Neural cell (in vitro differentiated cells): ENCODE measurements at regions not wholly inside any gene's neighbourhood (a gene's known extent, or its start where the extent isn't known, plus 50 kb on each side); places are given as distances from the start of the nearest gene placed in this dataset.

Experiments
- H2AFZ ChIP-seq: fragments of 200-600, 300-800 bp; sonication (generic), shearing (Covaris generic); 2 replicates; pipeline ENCODE4 v1.6.0; 2014; ENCODE audit warnings: low read depth, mild to moderate bottlenecking, antibody characterized with exemption, low read length, moderate library complexity
- H3F3A ChIP-seq: fragments of 200-600 bp; shearing (Covaris generic); 2 replicates; pipeline ENCODE4 v1.6.1; 2016; ENCODE audit warnings: mild to moderate bottlenecking, moderate library complexity, mixed read lengths, antibody characterized with exemption, low read length; ENCODE audit not compliant: insufficient read depth, poor library complexity, severe bottlenecking
- H3K27ac ChIP-seq: fragments of 200-600, 300-800 bp; sonication (generic), shearing (Covaris generic); 2 replicates; pipeline ENCODE4 v1.5.1; 2014; ENCODE audit warnings: mild to moderate bottlenecking, low read length, moderate library complexity
- H3K27me3 ChIP-seq: fragments of 300-800, 200-600 bp; sonication (generic), shearing (Covaris generic); 2 replicates; pipeline ENCODE4 v1.6.0; 2014; ENCODE audit warnings: mild to moderate bottlenecking, low read depth, low read length, moderate library complexity; ENCODE audit not compliant: insufficient read depth
- H3K36me3 ChIP-seq: fragments of 300-800, 200-600 bp; sonication (generic), shearing (Covaris generic); 2 replicates; pipeline ENCODE4 v1.5.1; 2014; ENCODE audit warnings: mild to moderate bottlenecking, antibody characterized with exemption, low read length, moderate library complexity; ENCODE audit not compliant: insufficient read depth
- H3K4me2 ChIP-seq: fragments of 300-800, 200-600 bp; sonication (generic), shearing (Covaris generic); 2 replicates; pipeline ENCODE4 v1.6.0; 2014; ENCODE audit warnings: mild to moderate bottlenecking, low read length
- H3K4me3 ChIP-seq: fragments of 300-800, 200-600 bp; sonication (generic), shearing (Covaris generic); 2 replicates; pipeline ENCODE4 v1.5.1; 2014; ENCODE audit warnings: mild to moderate bottlenecking, low read length, moderate library complexity
- H3K79me2 ChIP-seq: fragments of 200-600 bp; shearing (Covaris generic); replicated peaks from 2 replicates; pipeline ENCODE4 v1.6.0; 2014; ENCODE audit warnings: mild to moderate bottlenecking, low read length, moderate library complexity; ENCODE audit not compliant: insufficient read depth
- H3K9ac ChIP-seq: fragments of 300-800, 200-600 bp; sonication (generic), shearing (Covaris generic); 2 replicates; pipeline ENCODE4 v1.6.1; 2016; ENCODE audit warnings: mild to moderate bottlenecking, low read length, mixed read lengths
- H3K9me2 ChIP-seq: fragments of 200-600 bp; shearing (Covaris generic); 2 replicates; pipeline ENCODE4 v1.6.1; 2016; ENCODE audit warnings: mild to moderate bottlenecking, low read length, mixed read lengths; ENCODE audit not compliant: insufficient read depth
- H3K9me3 ChIP-seq: fragments of 200-600, 300-800 bp; sonication (generic), shearing (Covaris generic); 2 replicates; pipeline ENCODE4 v1.6.1; 2016; ENCODE audit warnings: mild to moderate bottlenecking, mixed run types, low read length, moderate library complexity, mixed read lengths
- H4K20me1 ChIP-seq: fragments of 200-600 bp; shearing (Covaris generic); 2 replicates; pipeline ENCODE4 v1.6.1; 2016; ENCODE audit warnings: mild to moderate bottlenecking, mixed run types; ENCODE audit not compliant: insufficient read depth
- CTCF ChIP-seq: fragments of 450-650 bp; IDR thresholded peaks from 2 replicates; pipeline ENCODE4 v1.5.1; 2014; ENCODE audit warnings: antibody characterized with exemption, mild to moderate bottlenecking, moderate library complexity; ENCODE audit not compliant: poor library complexity, severe bottlenecking
- EP300 ChIP-seq: fragments of 450-650 bp; conservative IDR thresholded peaks from 2 replicates; pipeline ENCODE4 v1.6.1; 2014; ENCODE audit warnings: antibody characterized with exemption, mild to moderate bottlenecking, moderate library complexity; ENCODE audit not compliant: poor library complexity, severe bottlenecking
- EZH2 ChIP-seq: fragments of 200-600, 300-800 bp; shearing (Covaris generic), sonication (generic); IDR thresholded peaks from 2 replicates; pipeline ENCODE4 v1.6.1; 2014; ENCODE audit warnings: antibody characterized with exemption, low read length, borderline replicate concordance, mild to moderate bottlenecking; ENCODE audit not compliant: insufficient read depth, poor library complexity, severe bottlenecking
- MXI1 ChIP-seq: fragments of 450-650 bp; conservative IDR thresholded peaks from 2 replicates; pipeline ENCODE4 v1.6.1; 2014; ENCODE audit warnings: antibody characterized with exemption, mild to moderate bottlenecking; ENCODE audit not compliant: poor library complexity, severe bottlenecking
- POLR2AphosphoS5 ChIP-seq: IDR thresholded peaks from 2 replicates; pipeline ENCODE4 v1.6.1; 2012
- RAD21 ChIP-seq: fragments of 450-650 bp; conservative IDR thresholded peaks from 2 replicates; pipeline ENCODE4 v1.6.1; 2014; ENCODE audit warnings: antibody characterized with exemption, mild to moderate bottlenecking, moderate library complexity
- REST ChIP-seq: IDR thresholded peaks from 2 replicates; pipeline ENCODE4 v1.6.1; 2012; ENCODE audit warnings: borderline replicate concordance
- SMC3 ChIP-seq: fragments of 450-650 bp; conservative IDR thresholded peaks from 2 replicates; pipeline ENCODE4 v1.6.1; 2014; ENCODE audit warnings: antibody characterized with exemption, mild to moderate bottlenecking, moderate library complexity; ENCODE audit not compliant: poor library complexity
- TAF1 ChIP-seq: IDR thresholded peaks from 2 replicates; pipeline ENCODE4 v1.6.1; 2012; ENCODE audit warnings: low read depth
- small RNA-seq, 3 experiments: library from RNA; depleted of rRNA; stranded (forward); fragments of <200 nt; gene quantifications; one replicate each; pipeline ENCODE3, GENCODE V24; 2012

- TF ChIP-seq RAD21 (no peak), POLR2AphosphoS5 (no peak), SMC3 (no peak), CTCF (no peak), TAF1 (no peak), REST (no peak), EP300 (no peak), EZH2 (no peak), MXI1 (no peak)
- no peaks in the 10 kb centered on the region for H3K79me2 ChIP-seq
- H4K20me1 ChIP-seq = no peaks in the 10 kb centered on the region
- no peaks in the 10 kb centered on the region for H3K9me3 ChIP-seq
- no peak overlapping the region for H3K27ac ChIP-seq
- no peak overlapping the region for H2AFZ ChIP-seq
- no peak overlapping the region for H3K4me3 ChIP-seq
- H3K9ac ChIP-seq = no peak overlapping the region
- H3F3A ChIP-seq = no peaks in the 10 kb centered on the region
- H3K36me3 ChIP-seq = no peaks in the 10 kb centered on the region
- no peaks in the 10 kb centered on the region for H3K9me2 ChIP-seq
- H3K4me2 ChIP-seq = no peak overlapping the region
- H3K27me3 ChIP-seq = no peaks in the 10 kb centered on the region
Observed at GRCh38 chr9:24602693-24603352, 57.1 kb upstream of the IZUMO3 start.

Small RNA genes in the stretch of these regions (small RNA-seq; reads per million reads assigned to genes)
- 0 reads per million in 3 experiments for gene RMRPP5
